ENCODE measurements at regions not wholly inside any gene's neighbourhood (a gene's known extent, or its start where the extent isn't known, plus 50 kb on each side); places are given as distances from the start of the nearest gene placed in this dataset.

GRCh38 chr17:77488531-77489238 lies 347.9 kb downstream of the SEC14L1 start:
- no TSS peak for BruUV-seq (replicated peaks)
- Histone ChIP-seq H3K9ac (ENCODE audit: insufficient read depth, low read depth, low read length) (no peak overlapping the region), H3K4me2 (ENCODE audit: low read depth, low read length) (no peak overlapping the region), H3K36me3 (replicated peaks in 1 of 2; ENCODE audit: control insufficient read depth in 1 of 2, insufficient read depth in 2 of 2, low read length in 2 of 2) (peaks cover 72 to 96% of the 10 kb centered on the region in 2 experiments), H2AFZ (ENCODE audit: low read length) (no peak overlapping the region), H3K9me3 (ENCODE audit: low read length) (no peaks in the 10 kb centered on the region), H3K27me3 (ENCODE audit: control insufficient read depth in 1 of 2, insufficient read depth in 2 of 2, low read length in 2 of 2) (no peaks in the 10 kb centered on the region), H4K20me1 (ENCODE audit: insufficient read depth, low read length) (peaks cover 33% of the 10 kb centered on the region), H3K79me2 (ENCODE audit: insufficient read depth, low read length) (peaks cover 16% of the 10 kb centered on the region), H3K4me3 (replicated peaks in 1 of 3; ENCODE audit: insufficient read depth in 1 of 3, low read depth in 2 of 3, low read length in 3 of 3) (no peak overlapping the region), H3K27ac (ENCODE audit: extremely low read length, insufficient read depth, low read length) (no peak overlapping the region), H3K4me1 (ENCODE audit: insufficient read depth, low read length) (no peaks in the 10 kb centered on the region)
- DNase-seq (ENCODE audit: low spot score) (no peak), FAIRE-seq (no peak), ATAC-seq (no peak)
- ChIA-PET POLR2A (no interaction called here), CTCF (ENCODE audit: low intra/inter-chr PET ratio, low total read pairs) (no interaction called here)
- intact Hi-C loops (cut with micrococcal nuclease; ENCODE audit: unreplicated experiment) = no loop called here
- 95% methylated on average over 16 of the region's 25 CpGs for WGBS (ENCODE audit: low lambda C conversion rate)
- in situ Hi-C loops (cut with HindIII; ENCODE audit: extremely low pct_ligation_motif_present, low pct_unique_long_range_greater_than_20kb) = no loop called here
- TF ChIP-seq HOXD1 (CRISPR knock-in tag; IDR thresholded peaks at IDR 0.05) (no peak), PTBP1 (IDR thresholded peaks at IDR 0.05; ENCODE audit: low read depth, low read length, poor library complexity, severe bottlenecking) (no peak), MIER2 (CRISPR knock-in tag; IDR thresholded peaks at IDR 0.05) (no peak), U2AF1 (optimal IDR thresholded peaks at IDR 0.05; ENCODE audit: low read depth, low read length) (no peak), ZBTB1 (CRISPR knock-in tag; IDR thresholded peaks at IDR 0.05; ENCODE audit: borderline replicate concordance) (no peak), HMGXB4 (CRISPR knock-in tag; IDR thresholded peaks at IDR 0.05; ENCODE audit: borderline replicate concordance in 1 of 2, low read depth in 1 of 2) (no peak), PRDM10 (CRISPR knock-in tag; IDR thresholded peaks at IDR 0.05; ENCODE audit: low read depth) (no peak), ZNF432 (CRISPR knock-in tag; IDR thresholded peaks at IDR 0.05; ENCODE audit: borderline replicate concordance) (no peak), MIER3 (CRISPR knock-in tag; IDR thresholded peaks at IDR 0.05; ENCODE audit: borderline replicate concordance) (no peak), SSRP1 (CRISPR knock-in tag; IDR thresholded peaks at IDR 0.05) (0 out of 2 replicates have a peak, but pooled peaks have one; percentile 44), ZSCAN20 (CRISPR knock-in tag; IDR thresholded peaks at IDR 0.05; ENCODE audit: borderline replicate concordance) (no peak), ZNF570 (CRISPR knock-in tag; IDR thresholded peaks at IDR 0.05; ENCODE audit: borderline replicate concordance) (no peak), AGO1 (IDR thresholded peaks at IDR 0.05; ENCODE audit: low read depth, low read length, poor library complexity, severe bottlenecking) (no peak), AGO2 (optimal IDR thresholded peaks at IDR 0.05; ENCODE audit: low read depth, low read length) (peak; percentile 73), RBM22 (optimal IDR thresholded peaks at IDR 0.05; ENCODE audit: low read length) (peak; percentile 7), ZNF354B (CRISPR knock-in tag; IDR thresholded peaks at IDR 0.05) (no peak)

All from HepG2 (cell line).